Erythroblast (primary cell): ENCODE measurements at regions not wholly inside any gene's neighbourhood (a gene's known extent, or its start where the extent isn't known, plus 50 kb on each side); places are given as distances from the start of the nearest gene placed in this dataset.

Source experiments
- GATA1 ChIP-seq: IDR thresholded peaks from 2 replicates; pipeline ENCODE4 v1.6.1; 2011; ENCODE audit warnings: low read depth, mild to moderate bottlenecking, control low read depth, low read length, moderate library complexity
- POLR2A ChIP-seq: IDR thresholded peaks from 2 replicates; pipeline ENCODE4 v1.6.1; 2011; ENCODE audit warnings: mild to moderate bottlenecking, low read length

- TF ChIP-seq POLR2A (no peak), GATA1 (no peak)
Observed at GRCh38 chr2:176768185-176768584, 444.4 kb upstream of the HNRNPA3 start.
